H1 (cell line): ENCODE measurements at regions not wholly inside any gene's neighbourhood (a gene's known extent, or its start where the extent isn't known, plus 50 kb on each side); places are given as distances from the start of the nearest gene placed in this dataset.

Experiments
- CTCF ChIA-PET: fragments of 300-600 bp; sonication (Branson Sonifier 250); formaldehyde crosslinking; loops from one replicate; lab custom pipeline; 2021; ENCODE audit not compliant: partially characterized antibody; lab: Charles Lee
- POLR2A ChIA-PET: fragments of 300-600 bp; sonication (Branson Sonifier 250); formaldehyde crosslinking; loops from one replicate; lab custom pipeline; 2021; ENCODE audit warnings: inconsistent platforms; ENCODE audit not compliant: partially characterized antibody; lab: Charles Lee
- DNase-seq, 2 experiments: peaks; one replicate each; pipeline versions ENCODE4 v3.0.0 to v3.0.0-alpha.2; 2010 to 2022; ENCODE audit warnings: low spot score in 2 of 2, low read depth in 1 of 2, mixed read lengths in 1 of 2
- FAIRE-seq: peaks from 2 replicates; lab custom pipeline; 2011; peaks lifted over from hg19 to GRCh38; lab: Jason Lieb, UNC
- H2AFZ ChIP-seq: 2 replicates; pipeline ENCODE4 v1.8.1; 2012; ENCODE audit warnings: low read length, inconsistent platforms
- H2AK5ac ChIP-seq: 2 replicates; pipeline ENCODE4 v1.6.1; 2013; ENCODE audit warnings: low read depth, low read length
- H2BK120ac ChIP-seq: replicated peaks from 2 replicates; pipeline ENCODE3; 2013; ENCODE audit warnings: low read depth, low read length, inconsistent platforms
- H2BK12ac ChIP-seq: 2 replicates; pipeline ENCODE4 v1.6.1; 2013; ENCODE audit warnings: low read depth, low read length
- H2BK15ac ChIP-seq: 2 replicates; pipeline ENCODE4 v1.6.1; 2013; ENCODE audit warnings: low read length
- H2BK20ac ChIP-seq: 2 replicates; pipeline ENCODE4 v1.6.1; 2013; ENCODE audit warnings: low read length
- H2BK5ac ChIP-seq: 2 replicates; pipeline ENCODE4 v1.6.1; 2013; ENCODE audit warnings: low read depth, low read length
- H3K14ac ChIP-seq: 2 replicates; pipeline ENCODE4 v1.6.1; 2013; ENCODE audit warnings: inconsistent platforms; ENCODE audit not compliant: insufficient read length
- H3K18ac ChIP-seq: 2 replicates; pipeline ENCODE4 v1.6.1; 2013; ENCODE audit warnings: low read length; ENCODE audit errors: extremely low read depth
- H3K23ac ChIP-seq: 2 replicates; pipeline ENCODE4 v1.6.1; 2013; ENCODE audit warnings: inconsistent platforms; ENCODE audit not compliant: insufficient read length
- H3K23me2 ChIP-seq: 2 replicates; pipeline ENCODE4 v1.6.1; 2013; ENCODE audit warnings: low read depth, low read length
- H3K27ac ChIP-seq: 2 replicates; pipeline ENCODE4 v1.6.1; 2011; ENCODE audit warnings: low read depth, low read length, inconsistent platforms
- H3K27me3 ChIP-seq, 4 experiments: replicated peaks in 1 of 4; 1 replicate in 1 of 4; 2 replicates in 3 of 4; pipeline versions ENCODE4 v1.6.1 to v1.8.1; 2011 to 2013; ENCODE audit warnings: low read length in 3 of 4, mild to moderate bottlenecking in 3 of 4, inconsistent platforms in 2 of 4, mixed read lengths in 2 of 4, moderate library complexity in 1 of 4; ENCODE audit not compliant: control insufficient read depth in 3 of 4, insufficient read depth in 3 of 4; ENCODE audit errors: extremely low read depth in 1 of 4
- H3K36me3 ChIP-seq, 4 experiments: 2 replicates each; pipeline versions ENCODE4 v1.6.1 to v1.8.1; 2011 to 2013; ENCODE audit warnings: mild to moderate bottlenecking in 4 of 4, low read length in 3 of 4, moderate library complexity in 2 of 4, control low read depth in 1 of 4, inconsistent platforms in 1 of 4; ENCODE audit not compliant: insufficient read depth in 4 of 4, control insufficient read depth in 2 of 4
- H3K4ac ChIP-seq: replicated peaks from 2 replicates; pipeline ENCODE3; 2013; ENCODE audit warnings: low read length, low read depth, mixed read lengths, inconsistent platforms; ENCODE audit not compliant: insufficient read length
- H3K4me1 ChIP-seq, 4 experiments: replicated peaks in 1 of 4; 1 replicate in 1 of 4; 2 replicates in 3 of 4; pipeline versions ENCODE4 v1.6.1 to v1.8.1; 2011 to 2013; ENCODE audit warnings: low read length in 3 of 4, inconsistent platforms in 2 of 4, mixed read lengths in 1 of 4; ENCODE audit not compliant: insufficient read depth in 4 of 4, control insufficient read depth in 3 of 4
- H3K4me2 ChIP-seq, 2 experiments: 2 replicates each; pipeline versions ENCODE4 v1.6.1 to v1.8.1; 2011 to 2013; ENCODE audit warnings: low read depth in 2 of 2, low read length in 2 of 2, control low read depth in 1 of 2, inconsistent platforms in 1 of 2, mild to moderate bottlenecking in 1 of 2; ENCODE audit not compliant: insufficient read depth in 1 of 2
- H3K4me3 ChIP-seq, 4 experiments: fragments of 200-600, 300-600 bp in 1 of 4; sonication (generic), shearing (Covaris generic), sonication (Bioruptor Twin) in 1 of 4; 2 replicates each; pipeline versions ENCODE4 v1.5.1 to v1.8.1; 2011 to 2016; ENCODE audit warnings: low read length in 4 of 4, low read depth in 3 of 4, control low read depth in 2 of 4, inconsistent platforms in 2 of 4, mild to moderate bottlenecking in 2 of 4, mixed read lengths in 1 of 4, moderate library complexity in 1 of 4; ENCODE audit not compliant: insufficient read depth in 2 of 4; ENCODE audit errors: extremely low read depth in 1 of 4
- H3K56ac ChIP-seq: replicated peaks from 2 replicates; pipeline ENCODE3; 2013; ENCODE audit warnings: low read depth, mild to moderate bottlenecking, mixed read lengths, low read length, inconsistent platforms; ENCODE audit not compliant: insufficient read length
- H3K79me1 ChIP-seq: 2 replicates; pipeline ENCODE4 v1.6.1; 2013; ENCODE audit warnings: low read depth, low read length, control low read depth
- H3K79me2 ChIP-seq, 2 experiments: 2 replicates each; pipeline versions ENCODE4 v1.6.1 to v1.8.1; 2012 to 2013; ENCODE audit warnings: low read length in 2 of 2, mild to moderate bottlenecking in 2 of 2, inconsistent platforms in 1 of 2; ENCODE audit not compliant: insufficient read depth in 2 of 2, control insufficient read depth in 1 of 2
- H3K9ac ChIP-seq, 4 experiments: replicated peaks in 1 of 4; 1 replicate in 1 of 4; 2 replicates in 3 of 4; pipeline versions ENCODE4 v1.6.1 to v1.8.1; 2011 to 2013; ENCODE audit warnings: low read depth in 3 of 4, low read length in 3 of 4, control low read depth in 2 of 4, mild to moderate bottlenecking in 2 of 4, moderate library complexity in 2 of 4, inconsistent platforms in 1 of 4; ENCODE audit errors: extremely low read depth in 1 of 4
- H3K9me3 ChIP-seq, 2 experiments: 2 replicates each; pipeline versions ENCODE4 v1.6.1 to v1.8.1; 2012 to 2013; ENCODE audit warnings: mild to moderate bottlenecking in 2 of 2, moderate library complexity in 2 of 2, control low read depth in 1 of 2, inconsistent platforms in 1 of 2, low read depth in 1 of 2, low read length in 1 of 2, mixed read lengths in 1 of 2; ENCODE audit not compliant: insufficient read depth in 2 of 2
- H4K20me1 ChIP-seq, 2 experiments: replicated peaks in 1 of 2; 2 replicates each; pipeline versions ENCODE3 to v1.8.1; 2011 to 2013; ENCODE audit warnings: inconsistent platforms in 2 of 2, low read length in 2 of 2, mild to moderate bottlenecking in 1 of 2; ENCODE audit not compliant: insufficient read depth in 2 of 2, control insufficient read depth in 1 of 2
- H4K5ac ChIP-seq: 2 replicates; pipeline ENCODE4 v1.6.1; 2013; ENCODE audit warnings: low read length, low read depth, mixed read lengths, inconsistent platforms; ENCODE audit not compliant: insufficient read length
- H4K8ac ChIP-seq: 2 replicates; pipeline ENCODE4 v1.8.0; 2013; ENCODE audit warnings: mild to moderate bottlenecking, moderate library complexity, low read length, inconsistent platforms; ENCODE audit not compliant: insufficient read depth; ENCODE audit errors: extremely low read depth
- H4K91ac ChIP-seq: replicated peaks from 2 replicates; pipeline ENCODE3; 2013; ENCODE audit warnings: low read length, mixed read lengths, inconsistent platforms; ENCODE audit not compliant: insufficient read length
- ASH2L ChIP-seq: fragments of 200-600, 300-600 bp; sonication (generic); IDR thresholded peaks from one replicate; pipeline ENCODE4 v1.7.1; 2017; ENCODE audit warnings: low read length
- GABPA ChIP-seq: IDR thresholded peaks from 2 replicates; pipeline ENCODE4 v1.6.1; 2011; ENCODE audit warnings: mild to moderate bottlenecking, low read length, moderate library complexity, borderline replicate concordance; ENCODE audit not compliant: insufficient read depth
- RBBP5 ChIP-seq: IDR thresholded peaks from 2 replicates; pipeline ENCODE4 v1.7.1; 2012; ENCODE audit warnings: low read depth, mild to moderate bottlenecking, inconsistent platforms, low read length, moderate library complexity, borderline replicate concordance
- RFX5 ChIP-seq: IDR thresholded peaks from 2 replicates; pipeline ENCODE4 v1.6.1; 2011; ENCODE audit warnings: low read depth, low read length, improper control_type of control experiment, borderline replicate concordance
- ZNF274 ChIP-seq: IDR thresholded peaks from 2 replicates; pipeline ENCODE4 v1.7.0; 2012; ENCODE audit warnings: low read length, borderline replicate concordance; ENCODE audit errors: extremely low read depth
- WGBS, 2 experiments: shearing (Covaris generic) in 1 of 2; methylation state at CpG; one replicate each; pipeline versions ENCODE4 v1.1.6 to v1.1.7; 2013 to 2015; ENCODE audit warnings: low lambda C conversion rate in 2 of 2, mixed read lengths in 2 of 2, inconsistent platforms in 1 of 2, low coverage in 1 of 2, missing lambda C conversion rate in 1 of 2; ENCODE audit not compliant: insufficient replicate concordance in 2 of 2, insufficient coverage in 1 of 2, insufficient read length in 1 of 2; ENCODE audit errors: extremely low coverage in 1 of 2, missing lambda C conversion rate in 1 of 2; 5-methylcytosine and 5-hydroxymethylcytosine counted together

DNA sequence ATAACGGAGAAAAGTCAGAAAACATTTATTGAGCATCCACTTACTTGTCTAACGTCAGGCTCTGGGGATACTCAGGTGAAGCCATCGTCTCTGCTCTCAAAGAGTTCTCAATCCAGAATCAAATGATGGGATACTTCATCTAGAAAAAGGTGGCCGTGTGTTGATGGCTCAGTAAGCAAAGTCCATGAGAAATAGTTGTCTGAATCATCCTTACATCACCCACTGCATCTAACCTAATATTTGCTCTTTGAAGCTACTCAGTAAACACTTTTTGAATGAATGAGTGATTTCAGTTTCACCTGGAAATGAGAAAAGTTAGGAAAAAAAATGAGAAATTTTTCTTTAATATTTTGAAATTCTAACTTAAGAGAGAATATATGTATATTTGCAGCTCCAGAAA, 155.3 kb upstream of the PKN2 start:
- no peak overlapping the region for H2BK20ac ChIP-seq
- no peak overlapping the region for H3K23ac ChIP-seq
- no peaks in the 10 kb centered on the region for H4K20me1 ChIP-seq
- H3K9me3 ChIP-seq, result no peaks in the 10 kb centered on the region
- no peaks in the 10 kb centered on the region for H3K79me2 ChIP-seq
- no peak overlapping the region for H2AFZ ChIP-seq
- no peak overlapping the region for H3K14ac ChIP-seq
- no peak for DNase-seq
- no peak overlapping the region for H2BK15ac ChIP-seq
- no peaks in the 10 kb centered on the region for H3K27me3 ChIP-seq
- no peak overlapping the region for H2BK120ac ChIP-seq
- WGBS, 2 experiments, result 94% methylated on average over 4 of the region's 4 CpGs; no CpG with 5 or more reads in 1 of the 2 experiments
- no peak overlapping the region for H3K18ac ChIP-seq
- H3K56ac ChIP-seq, result no peak overlapping the region
- H3K4ac ChIP-seq, result no peak overlapping the region
- no peak overlapping the region for H4K91ac ChIP-seq
- no peaks in the 10 kb centered on the region for H3K23me2 ChIP-seq
- ChIA-PET CTCF (no interaction called here), POLR2A (no interaction called here)
- no peaks in the 10 kb centered on the region for H3K79me1 ChIP-seq
- no peak overlapping the region for H4K8ac ChIP-seq
- no peak overlapping the region for H3K27ac ChIP-seq
- H2BK12ac ChIP-seq, result no peak overlapping the region
- no peaks in the 10 kb centered on the region for H3K36me3 ChIP-seq
- TF ChIP-seq GABPA (no peak), RFX5 (no peak), RBBP5 (no peak), ZNF274 (no peak), ASH2L (no peak)
- no peak overlapping the region for H3K4me2 ChIP-seq
- H3K4me1 ChIP-seq, result no peaks in the 10 kb centered on the region
- no peak overlapping the region for H3K4me3 ChIP-seq
- H2BK5ac ChIP-seq, result no peak overlapping the region
- no peak overlapping the region for H4K5ac ChIP-seq
- H3K9ac ChIP-seq, result no peak overlapping the region
- FAIRE-seq, result no peak
- no peak overlapping the region for H2AK5ac ChIP-seq
